GM18909 (cell line): ENCODE measurements at regions not wholly inside any gene's neighbourhood (a gene's known extent, or its start where the extent isn't known, plus 50 kb on each side); places are given as distances from the start of the nearest gene placed in this dataset.

Source experiments
- ATAC-seq: cut with Tn5 transposase; IDR thresholded peaks from one replicate; pipeline ENCODE4 v1.9.1; 2021; ENCODE audit warnings: mild to moderate bottlenecking; ENCODE audit not compliant: unreplicated experiment, poor library complexity

DNA sequence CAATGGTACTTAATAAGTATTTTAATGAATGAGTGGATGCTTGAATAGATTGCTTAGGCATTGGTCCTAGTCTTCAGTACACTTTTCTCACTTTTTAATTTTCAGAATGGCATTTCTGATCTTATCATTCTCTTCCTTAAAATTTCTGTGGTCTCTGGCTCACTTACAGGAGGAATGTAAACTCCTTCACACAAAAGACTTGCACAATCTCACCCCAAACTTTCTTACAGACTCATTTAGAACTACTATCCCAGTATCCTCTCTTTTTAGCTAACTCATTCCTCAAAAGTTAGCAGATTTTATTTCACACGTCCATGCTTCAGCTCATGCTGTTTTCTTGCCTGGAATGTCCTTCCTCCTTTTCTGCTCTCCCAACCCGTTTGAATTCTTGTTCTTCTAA is 350.1 kb downstream of the GRXCR1 start:
- no peak for ATAC-seq

DNA sequence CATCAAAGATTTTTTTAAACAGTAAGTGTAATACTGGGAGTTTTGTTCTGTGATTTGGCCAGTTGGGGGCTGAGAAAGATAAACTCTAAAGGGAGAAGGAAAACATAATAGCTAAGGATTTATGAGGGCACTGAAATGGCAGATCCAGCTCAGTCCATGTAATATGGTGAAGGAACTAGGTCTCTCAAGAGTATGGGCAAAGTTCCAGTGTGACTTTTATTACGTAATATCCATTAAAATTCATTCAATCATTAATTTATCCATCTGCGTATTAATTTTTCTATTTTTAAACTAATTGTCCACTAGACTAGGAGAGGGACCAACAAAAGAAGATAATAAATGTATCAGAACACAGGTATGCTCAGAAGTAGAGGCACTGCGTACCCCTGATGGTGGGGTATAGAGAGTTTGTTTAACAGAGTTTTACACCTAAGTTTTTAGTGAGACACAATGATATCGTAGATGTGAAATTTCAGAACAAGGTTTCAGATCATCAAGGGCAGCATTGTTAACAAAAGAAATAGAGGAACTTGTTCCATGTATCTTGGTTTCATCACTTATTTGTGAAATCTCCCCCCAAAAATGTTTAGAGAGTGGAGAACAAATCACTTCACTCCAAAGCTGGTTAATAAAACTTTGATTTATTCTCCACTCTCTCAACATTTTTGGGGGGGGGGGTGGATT is 351.1 kb downstream of the GRXCR1 start:
- ATAC-seq: no peak

DNA sequence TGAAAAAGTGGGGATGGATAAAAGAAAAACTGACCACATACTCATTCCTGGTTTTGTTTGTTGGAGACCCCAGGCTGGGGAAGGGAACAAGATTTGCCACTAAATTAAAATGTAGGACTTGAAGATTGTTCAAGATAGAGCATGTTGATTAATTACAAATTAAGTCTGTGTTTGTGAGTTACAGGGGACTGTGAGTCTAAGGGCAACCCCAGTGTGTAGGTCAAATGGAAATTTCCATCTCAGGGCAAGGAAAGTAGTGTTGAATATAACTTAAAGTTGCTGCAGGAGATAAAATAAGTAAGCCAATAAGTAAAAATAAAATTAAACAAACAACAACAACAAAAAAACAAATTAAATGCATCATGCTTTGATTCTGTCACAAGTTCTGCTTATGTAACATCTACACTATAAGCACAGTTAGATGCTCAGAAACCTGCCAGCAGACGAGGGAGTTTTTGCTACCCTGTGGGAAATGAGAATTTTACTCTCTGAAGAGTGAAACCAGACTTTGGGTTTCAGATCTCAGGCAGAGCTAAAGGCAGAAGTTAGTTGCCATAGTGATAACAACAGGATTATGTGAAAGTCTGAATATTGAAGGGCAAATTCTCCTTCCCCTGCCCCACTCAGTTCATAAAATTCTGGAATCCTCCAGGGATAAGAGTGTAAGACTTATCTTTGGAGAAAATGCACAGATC is 352.3 kb downstream of the GRXCR1 start:
- ATAC-seq: peak; percentile 99

DNA sequence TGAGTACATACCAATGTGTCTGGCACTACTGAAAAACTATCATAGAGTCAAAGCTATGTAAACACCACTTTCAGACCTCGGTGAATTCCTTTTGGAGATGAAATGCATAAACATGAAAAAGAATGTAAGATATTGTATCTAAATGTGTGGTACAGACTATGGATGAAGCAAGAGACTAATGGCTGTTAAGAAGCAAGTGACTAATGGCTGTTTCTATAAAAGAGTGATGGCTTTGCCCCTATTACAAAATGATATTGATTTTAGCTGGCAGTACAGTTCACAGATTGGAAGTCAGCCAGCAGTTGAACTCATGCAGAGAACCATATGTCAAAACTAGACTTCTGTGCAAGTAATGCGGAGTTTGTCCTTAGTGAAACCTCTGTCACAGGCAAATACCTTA is 359.3 kb downstream of the GRXCR1 start:
- ATAC-seq: no peak

DNA sequence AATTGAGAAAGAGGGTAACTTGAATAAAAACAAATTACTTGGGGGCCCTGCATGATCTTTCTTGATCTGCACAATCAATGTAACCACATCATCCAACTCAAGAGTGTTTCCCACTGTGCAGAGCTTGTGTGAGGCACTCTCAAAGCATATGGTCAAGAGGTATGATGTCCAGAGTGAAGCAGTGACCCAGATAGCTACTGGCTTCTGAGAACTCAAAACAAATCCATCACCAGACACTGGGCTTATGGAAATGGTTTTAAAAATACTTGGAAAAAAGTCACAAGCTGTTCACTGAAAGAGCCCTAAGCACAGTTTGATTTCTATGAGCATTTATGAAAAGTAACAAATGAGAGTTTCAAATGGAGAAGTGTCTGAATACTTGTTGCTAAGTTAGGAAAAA is 361.0 kb downstream of the GRXCR1 start:
- no peak for ATAC-seq

DNA sequence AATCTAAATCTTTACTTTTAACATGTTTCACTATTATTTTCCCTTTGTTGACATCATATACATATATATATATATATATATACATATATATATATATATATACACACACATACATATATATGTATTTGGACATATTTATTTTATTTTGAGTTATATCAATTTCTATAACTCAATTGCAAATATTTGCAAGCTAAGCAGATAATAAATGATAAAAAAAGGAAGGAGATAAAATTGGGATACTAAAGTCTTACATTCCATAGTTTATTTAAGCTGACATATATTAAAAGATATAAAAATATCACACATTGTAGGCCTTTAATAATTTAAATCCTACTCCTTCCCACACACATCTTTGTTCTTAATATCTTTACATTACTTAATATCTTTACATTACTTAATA is 372.2 kb downstream of the GRXCR1 start:
- no peak for ATAC-seq

DNA sequence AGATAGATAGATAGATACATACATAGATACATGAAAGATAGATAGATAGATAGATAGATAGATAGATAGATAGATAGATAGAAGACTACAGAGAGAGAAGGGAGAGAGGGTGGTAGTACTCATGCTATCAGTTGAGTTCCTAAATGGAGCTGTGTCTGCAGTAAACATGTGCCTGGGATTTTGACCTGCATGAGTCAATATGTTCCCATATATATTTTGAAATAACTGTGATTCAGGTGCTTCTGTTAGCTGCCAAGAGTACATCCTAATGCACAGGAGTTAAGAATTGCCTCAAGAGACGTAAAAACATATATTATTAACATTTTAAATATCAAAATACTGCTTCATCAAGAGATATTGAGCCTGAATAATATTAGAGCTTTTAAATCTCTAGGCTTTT is 379.4 kb downstream of the GRXCR1 start:
- ATAC-seq: no peak

DNA sequence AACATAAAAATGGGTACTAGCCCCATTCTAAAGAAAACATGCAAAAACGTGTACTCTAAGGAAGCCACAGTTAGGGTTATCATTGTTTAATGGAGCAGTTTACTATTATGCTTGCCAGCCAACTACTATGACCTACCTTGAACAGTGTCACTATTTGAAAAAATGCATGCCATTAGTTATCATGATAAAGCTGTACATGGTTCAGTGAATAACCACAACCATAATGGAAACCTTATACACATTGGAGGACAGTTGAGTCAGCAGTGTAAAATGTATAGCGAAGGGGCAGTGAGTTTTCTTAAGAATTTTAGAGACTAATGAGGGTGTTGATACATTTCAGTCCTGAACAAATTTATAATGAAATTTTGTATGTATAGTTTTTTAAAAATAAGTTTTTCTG is 381.9 kb downstream of the GRXCR1 start:
- no peak for ATAC-seq

DNA sequence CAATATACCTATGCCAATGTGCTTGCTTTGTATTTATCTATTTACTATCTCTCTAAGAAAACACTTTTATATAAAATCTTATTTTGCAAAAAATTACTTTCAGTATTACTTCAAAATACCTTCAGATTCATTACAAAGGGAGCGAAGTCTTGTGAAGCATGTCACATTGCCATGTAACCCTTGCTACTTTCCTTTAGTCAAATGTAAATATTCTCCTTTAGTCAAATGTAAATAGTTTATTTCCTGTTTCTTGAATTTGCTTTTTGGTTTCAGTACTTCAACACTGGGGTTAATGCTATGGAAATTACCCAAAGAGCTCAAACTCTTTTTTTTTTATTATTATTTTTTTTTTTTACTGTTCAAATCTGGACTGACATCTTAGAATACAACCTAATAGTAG is 383.3 kb downstream of the GRXCR1 start:
- no peak for ATAC-seq

DNA sequence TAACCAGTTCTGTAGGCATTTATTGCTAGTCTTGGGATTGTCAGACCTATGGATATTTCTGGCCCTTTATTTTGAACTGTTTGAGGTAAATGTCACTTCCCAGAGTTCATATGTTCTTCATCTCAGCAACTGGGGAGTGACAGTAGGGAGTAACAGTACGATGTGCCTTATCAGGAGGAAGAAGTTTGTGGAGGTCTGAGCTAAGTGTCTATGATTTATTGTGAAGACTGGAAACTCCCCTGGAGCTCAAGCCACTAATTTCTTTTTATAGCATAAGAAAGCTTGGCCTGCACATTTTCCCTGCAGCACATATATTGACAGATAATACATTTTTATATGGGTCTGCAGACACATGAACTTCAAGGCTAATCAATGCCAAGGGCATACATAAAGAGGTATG is 383.8 kb downstream of the GRXCR1 start:
- no peak for ATAC-seq

DNA sequence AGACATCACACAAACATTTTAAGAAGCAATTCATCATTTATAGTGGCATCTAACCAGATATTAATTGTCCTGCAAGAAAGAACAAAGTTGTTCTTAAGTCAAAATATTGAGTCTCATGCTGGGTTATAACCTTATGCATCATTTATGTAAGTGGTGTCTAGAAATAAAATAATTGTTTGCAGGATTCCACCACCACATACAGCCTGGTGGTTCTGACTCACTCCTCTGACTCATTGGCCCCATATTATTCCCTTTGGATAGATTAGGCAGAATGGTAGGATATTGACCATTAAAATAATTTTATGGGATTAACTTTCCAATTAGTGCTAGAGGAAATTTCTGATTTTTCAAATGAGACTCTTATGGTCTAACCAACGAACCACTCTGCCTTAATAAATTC is 384.5 kb downstream of the GRXCR1 start:
- ATAC-seq: no peak

DNA sequence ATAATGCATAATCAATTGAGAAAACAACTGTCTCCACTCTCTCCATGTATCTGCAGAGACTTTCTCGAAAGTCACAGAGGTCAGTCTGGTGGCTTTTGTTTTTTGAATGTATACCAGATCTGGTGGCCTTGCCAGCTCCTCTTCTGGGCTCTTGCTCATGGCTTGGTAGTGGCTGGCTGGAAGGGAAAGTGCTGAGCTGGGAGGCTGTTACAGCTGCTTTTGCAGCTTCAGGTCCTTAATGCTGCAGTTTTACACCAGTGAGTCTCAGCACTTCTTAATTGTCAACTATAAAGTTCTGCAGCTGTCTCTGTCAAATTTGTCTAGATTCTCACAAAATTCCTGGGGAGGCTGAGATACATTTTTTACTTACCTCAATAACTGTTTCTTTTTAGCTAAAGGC is 390.0 kb downstream of the GRXCR1 start:
- ATAC-seq: no peak

DNA sequence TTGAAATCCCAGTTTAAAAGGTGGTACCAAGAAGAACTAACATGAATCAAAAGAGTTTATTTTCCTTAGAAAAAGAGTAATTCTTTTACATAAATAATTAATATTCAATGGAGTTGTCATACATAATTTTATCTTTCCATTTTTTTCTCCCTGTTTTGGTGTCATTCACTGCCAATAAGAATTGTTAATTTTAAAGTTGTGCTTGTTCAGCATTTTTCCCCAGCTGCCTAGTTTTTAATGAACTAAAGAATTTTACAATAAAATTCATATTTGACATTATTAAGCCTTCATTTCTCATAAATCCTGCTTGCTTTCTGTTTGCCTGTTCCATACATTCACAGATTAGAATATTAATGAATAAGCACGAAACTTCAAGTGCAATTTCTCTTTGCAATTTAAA is 393.6 kb downstream of the GRXCR1 start:
- no peak for ATAC-seq

DNA sequence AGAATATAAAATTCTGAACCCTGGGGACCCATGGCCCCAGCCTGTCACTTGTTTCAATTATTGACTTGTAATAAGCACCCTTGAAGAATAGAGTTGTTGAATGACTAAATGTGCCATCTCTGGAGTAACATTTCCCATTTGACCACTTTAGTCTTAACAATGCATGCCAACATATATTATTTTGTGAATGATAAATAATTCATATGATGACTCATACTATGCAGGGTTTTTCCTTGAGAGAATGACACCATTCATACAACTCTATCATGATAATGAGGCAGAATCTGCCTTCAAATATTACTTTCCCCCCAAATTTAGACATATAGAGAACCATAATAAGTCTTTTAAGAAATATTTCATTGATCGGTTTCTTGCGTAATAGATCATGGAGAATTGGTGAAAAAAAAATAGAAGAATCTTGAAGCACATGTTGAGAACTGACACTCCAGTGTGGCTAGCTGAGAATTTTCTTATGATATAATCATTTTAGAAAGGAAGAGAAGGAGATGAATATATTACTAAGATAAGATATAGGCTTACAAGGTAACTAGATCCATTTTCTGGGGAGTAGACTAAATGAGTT is 404.5 kb downstream of the GRXCR1 start:
- no peak for ATAC-seq

DNA sequence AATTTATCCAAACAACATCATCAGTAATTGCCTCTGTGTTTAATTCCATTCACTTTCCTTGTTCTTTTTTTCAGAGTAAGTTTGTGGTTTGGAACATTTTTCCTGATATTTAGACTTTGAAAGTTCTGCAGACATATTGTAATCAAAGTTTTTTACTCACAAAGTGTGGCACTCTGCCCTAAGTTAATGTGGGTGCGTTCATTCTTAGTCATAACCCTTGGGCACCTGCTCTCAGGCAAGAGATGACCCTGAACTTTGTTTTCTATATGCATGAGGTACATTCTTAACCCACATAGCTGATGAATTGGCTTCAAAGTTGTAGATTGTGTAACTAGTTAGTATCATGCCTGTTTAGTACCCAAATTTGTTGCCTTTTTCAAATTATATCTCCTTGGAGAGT is 424.3 kb downstream of the GRXCR1 start:
- ATAC-seq: no peak

DNA sequence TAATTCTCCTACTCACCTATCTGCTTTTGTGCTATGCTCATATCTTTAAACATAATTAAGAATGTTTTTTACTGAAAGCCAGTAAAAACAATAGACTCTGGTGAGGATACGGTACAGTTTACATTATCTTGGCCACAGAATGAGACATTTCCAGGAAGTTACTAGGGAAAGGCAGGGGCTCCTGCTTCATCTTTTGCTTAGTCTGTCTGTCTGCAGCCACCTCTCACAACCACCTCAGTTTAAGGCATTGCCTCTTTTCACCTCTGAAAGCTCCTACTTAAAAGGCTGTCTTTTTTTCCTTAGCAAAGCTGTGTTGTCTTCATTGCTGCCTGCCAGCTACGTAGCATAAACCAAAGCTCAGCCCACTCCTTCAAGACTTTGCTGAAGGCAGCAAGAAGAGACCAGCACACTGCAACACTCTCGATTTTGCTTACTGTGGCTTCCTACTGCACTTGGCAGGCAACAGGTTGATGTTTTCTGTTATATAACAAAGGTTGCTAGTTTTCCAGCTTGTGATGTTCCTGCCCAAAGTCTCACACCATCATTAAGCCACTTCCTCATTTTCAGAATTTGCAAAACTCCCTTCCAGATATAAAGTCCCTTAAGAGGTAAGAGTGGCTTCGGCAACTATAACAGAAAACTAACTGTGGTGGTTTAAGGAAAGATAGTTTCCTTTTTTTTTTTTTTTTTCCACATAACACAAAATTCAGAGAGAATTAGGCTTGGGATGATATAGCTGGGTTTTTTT is 432.9 kb downstream of the GRXCR1 start:
- no peak for ATAC-seq

DNA sequence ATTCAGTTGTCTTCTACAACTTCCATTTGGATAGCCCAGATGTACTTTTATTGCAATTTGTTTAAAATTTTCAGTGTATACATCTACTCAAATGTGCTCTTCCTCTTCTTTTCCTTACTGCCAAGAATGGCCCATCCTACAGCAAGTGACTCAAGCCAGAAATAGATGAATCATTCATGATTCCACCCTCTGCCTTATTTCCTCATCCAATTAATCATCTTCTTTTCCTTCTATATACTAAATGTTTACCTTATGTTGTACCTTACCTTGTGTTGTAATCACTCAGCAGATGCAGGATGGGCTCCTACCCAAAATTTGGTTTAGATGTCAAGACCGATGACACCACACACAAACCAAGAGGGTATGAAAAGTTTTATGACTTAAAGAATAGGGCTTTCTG is 437.8 kb downstream of the GRXCR1 start:
- no peak for ATAC-seq

DNA sequence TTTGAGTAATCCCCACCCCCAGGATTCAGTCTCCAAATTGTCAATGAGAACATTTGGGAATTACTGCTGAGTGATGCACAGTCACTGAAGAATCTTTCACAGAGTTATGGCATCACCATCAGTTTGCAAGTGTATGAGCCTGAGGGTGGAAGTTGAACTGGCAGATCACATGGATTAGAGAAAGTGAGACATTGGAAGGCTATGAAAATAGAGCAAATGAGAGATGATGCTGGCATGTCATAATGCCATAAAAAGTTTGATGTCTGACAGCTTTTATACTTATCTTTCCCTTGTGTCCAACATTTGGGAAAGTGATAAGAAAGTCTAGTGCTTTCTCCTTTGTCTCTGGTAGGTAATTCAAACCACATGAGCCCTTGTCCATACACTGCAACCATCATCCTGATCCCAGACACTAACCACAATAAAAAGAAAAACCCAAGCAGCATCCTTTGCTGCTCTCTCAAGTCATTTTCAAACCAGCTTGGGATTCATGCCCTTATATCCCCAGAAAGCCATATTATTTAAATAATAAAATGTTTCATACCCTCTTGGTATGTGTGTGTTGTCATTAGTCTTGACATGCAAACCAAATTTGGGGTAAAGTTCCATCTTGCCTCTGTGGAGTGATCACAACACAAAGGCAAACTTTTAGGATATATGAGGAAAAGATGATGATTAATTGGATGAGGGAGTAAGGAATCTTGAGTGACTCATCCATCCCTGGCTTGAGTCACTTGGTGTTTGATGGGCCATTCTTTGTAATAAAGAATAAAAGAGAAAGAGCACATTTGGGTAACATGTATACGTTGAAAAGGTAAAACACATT is 438.9 kb downstream of the GRXCR1 start:
- no peak for ATAC-seq

DNA sequence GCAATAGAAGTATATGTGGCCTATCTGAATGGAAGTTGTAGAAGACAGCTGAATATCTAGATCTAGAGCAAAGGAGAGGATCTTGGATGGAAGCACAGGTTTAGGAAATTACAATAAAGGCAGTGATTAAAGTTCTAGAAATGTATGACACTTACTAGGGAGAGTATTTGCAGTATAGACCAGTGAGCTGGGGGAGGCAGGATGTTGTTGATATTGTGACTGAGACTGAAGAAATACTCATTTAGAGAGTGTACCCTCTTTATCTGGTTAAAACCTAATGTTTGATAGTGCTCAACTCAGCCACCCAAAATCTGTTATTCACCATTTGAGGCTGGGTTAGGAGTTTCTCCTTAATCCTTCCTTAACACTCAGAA is 439.5 kb downstream of the GRXCR1 start:
- no peak for ATAC-seq

DNA sequence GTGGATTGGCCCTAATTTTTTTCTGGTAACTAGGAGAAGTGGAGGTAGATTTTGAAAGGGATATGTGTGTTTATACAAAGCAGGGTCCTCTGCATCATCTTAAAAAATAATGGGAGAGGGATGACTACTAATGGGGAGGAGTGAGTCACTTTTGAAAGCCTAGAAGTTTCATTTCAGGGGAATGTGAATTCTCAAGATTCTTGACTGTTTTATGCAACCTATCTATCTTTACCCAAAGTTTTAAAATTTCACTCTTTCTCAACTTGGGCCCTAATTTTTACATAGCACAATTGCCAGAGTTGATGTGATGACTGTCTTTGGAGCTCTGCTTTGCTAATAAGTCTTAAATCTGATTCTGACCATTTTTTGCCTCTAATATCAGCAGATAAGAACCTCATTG is 445.2 kb downstream of the GRXCR1 start:
- ATAC-seq: no peak
